Trophoblast cell (in vitro differentiated cells and primary cell): ENCODE measurements at regions not wholly inside any gene's neighbourhood (a gene's known extent, or its start where the extent isn't known, plus 50 kb on each side); places are given as distances from the start of the nearest gene placed in this dataset.
A peak's percentile ranks its signal among the peaks of the same experiment; 100 is the strongest.

ENCODE experiments used
- DNase-seq, 2 donors: peaks; one replicate each; pipeline ENCODE4 v3.0.0-alpha.2; 2016
- H2AFZ ChIP-seq: 2 replicates; pipeline ENCODE4 v1.6.1; 2013; ENCODE audit warnings: low read length, moderate library complexity, mild to moderate bottlenecking; ENCODE audit not compliant: insufficient read depth, poor library complexity
- H2AK5ac ChIP-seq: 2 replicates; pipeline ENCODE4 v1.6.1; 2013; ENCODE audit warnings: mild to moderate bottlenecking, low read length
- H2BK120ac ChIP-seq: 2 replicates; pipeline ENCODE4 v1.6.1; 2013; ENCODE audit warnings: low read length, mild to moderate bottlenecking, moderate library complexity; ENCODE audit not compliant: insufficient read depth, poor library complexity
- H2BK12ac ChIP-seq: 2 replicates; pipeline ENCODE4 v1.6.1; 2013; ENCODE audit warnings: mild to moderate bottlenecking, low read length, moderate library complexity
- H2BK5ac ChIP-seq: 2 replicates; pipeline ENCODE4 v1.6.1; 2013; ENCODE audit warnings: low read length, low read depth, moderate library complexity, mild to moderate bottlenecking; ENCODE audit not compliant: poor library complexity
- H3K14ac ChIP-seq: 2 replicates; pipeline ENCODE4 v1.6.1; 2013; ENCODE audit warnings: mild to moderate bottlenecking, low read length
- H3K18ac ChIP-seq: 2 replicates; pipeline ENCODE4 v1.6.1; 2013; ENCODE audit warnings: mild to moderate bottlenecking, low read length
- H3K23ac ChIP-seq: 2 replicates; pipeline ENCODE4 v1.6.1; 2013; ENCODE audit warnings: low read length
- H3K27ac ChIP-seq: 2 replicates; pipeline ENCODE4 v1.5.1; 2013; ENCODE audit warnings: low read depth, mild to moderate bottlenecking, inconsistent platforms, low read length, moderate library complexity
- H3K27me3 ChIP-seq: 2 replicates; pipeline ENCODE4 v1.6.1; 2013; ENCODE audit warnings: inconsistent platforms, mild to moderate bottlenecking, low read length, moderate library complexity; ENCODE audit not compliant: insufficient read depth
- H3K36me3 ChIP-seq, 2 experiments: 1 replicate in 1 of 2; 2 replicates in 1 of 2; pipeline ENCODE4 v1.6.1; 2013; ENCODE audit warnings: low read length in 2 of 2, mild to moderate bottlenecking in 2 of 2, moderate library complexity in 1 of 2; ENCODE audit not compliant: insufficient read depth in 2 of 2, control insufficient read depth in 1 of 2
- H3K4ac ChIP-seq: 2 replicates; pipeline ENCODE4 v1.6.1; 2013; ENCODE audit warnings: low read depth, mild to moderate bottlenecking, low read length, moderate library complexity
- H3K4me1 ChIP-seq, 2 experiments: 1 replicate in 1 of 2; 2 replicates in 1 of 2; pipeline ENCODE4 v1.6.1; 2013; ENCODE audit warnings: low read length in 2 of 2, mild to moderate bottlenecking in 2 of 2, moderate library complexity in 1 of 2; ENCODE audit not compliant: insufficient read depth in 2 of 2, control insufficient read depth in 1 of 2
- H3K4me2 ChIP-seq: 2 replicates; pipeline ENCODE4 v1.6.1; 2013; ENCODE audit warnings: inconsistent platforms, mild to moderate bottlenecking, low read length, moderate library complexity
- H3K4me3 ChIP-seq: 2 replicates; pipeline ENCODE4 v1.5.1; 2013; ENCODE audit warnings: mild to moderate bottlenecking, low read depth, low read length, inconsistent platforms
- H3K79me1 ChIP-seq: one replicate; pipeline ENCODE4 v1.6.1; 2013; ENCODE audit warnings: low read length
- H3K79me2 ChIP-seq: 2 replicates; pipeline ENCODE4 v1.6.1; 2013; ENCODE audit warnings: low read length, mild to moderate bottlenecking; ENCODE audit not compliant: control insufficient read depth, insufficient read depth, poor library complexity
- H3K9ac ChIP-seq: 2 replicates; pipeline ENCODE4 v1.6.1; 2013; ENCODE audit warnings: mild to moderate bottlenecking, low read length
- H3K9me3 ChIP-seq: 2 replicates; pipeline ENCODE4 v1.6.1; 2013; ENCODE audit warnings: low read depth, mild to moderate bottlenecking, control low read depth, inconsistent platforms, low read length; ENCODE audit not compliant: insufficient read depth
- H4K12ac ChIP-seq: 2 replicates; pipeline ENCODE4 v1.6.1; 2013; ENCODE audit warnings: low read depth, mild to moderate bottlenecking, low read length, moderate library complexity
- H4K8ac ChIP-seq: 2 replicates; pipeline ENCODE4 v1.6.1; 2013; ENCODE audit warnings: low read depth, mild to moderate bottlenecking, low read length, moderate library complexity
- H4K91ac ChIP-seq: one replicate; pipeline ENCODE4 v1.6.1; 2013; ENCODE audit warnings: low read depth, mild to moderate bottlenecking, low read length, moderate library complexity
- WGBS: extraction: QIAGEN DNeasy Blood & Tissue Kit; methylation state at CpG from one replicate; pipeline ENCODE4 v1.1.7; 2013; ENCODE audit warnings: missing lambda C conversion rate; ENCODE audit not compliant: insufficient read length, insufficient coverage; ENCODE audit errors: extremely low coverage; 5-methylcytosine and 5-hydroxymethylcytosine counted together

- Histone ChIP-seq H3K4me1 (peaks cover 0 to 3% of the 10 kb centered on the region in 2 experiments), H4K91ac (no peak overlapping the region), H3K4me3 (no peak overlapping the region), H2AFZ (no peak overlapping the region), H3K4me2 (no peak overlapping the region), H3K4ac (no peak overlapping the region), H4K8ac (no peak overlapping the region), H2BK5ac (no peak overlapping the region), H4K12ac (no peak overlapping the region), H3K18ac (no peak overlapping the region), H2BK120ac (no peak overlapping the region), H3K14ac (no peak overlapping the region), H3K79me2 (no peaks in the 10 kb centered on the region), H3K23ac (no peak overlapping the region), H2BK12ac (no peak overlapping the region), H3K79me1 (no peaks in the 10 kb centered on the region), H3K27ac (no peak overlapping the region), H3K9me3 (no peaks in the 10 kb centered on the region), H3K9ac (no peak overlapping the region), H2AK5ac (no peak overlapping the region), H3K27me3 (no peaks in the 10 kb centered on the region), H3K36me3 (no peaks in the 10 kb centered on the region)
- DNase-seq, result no peak
- WGBS, result no CpG with 5 or more reads among the region's 3 CpGs
Measured at GRCh38 chr6:135664527-135664926, 167.0 kb upstream of the AHI1 start.

- Histone ChIP-seq H3K4me1 (peaks cover 0 to 3% of the 10 kb centered on the region in 2 experiments), H3K4ac (no peak overlapping the region), H3K4me2 (no peak overlapping the region), H3K18ac (no peak overlapping the region), H2BK12ac (no peak overlapping the region), H3K79me2 (no peaks in the 10 kb centered on the region), H3K23ac (no peak overlapping the region), H3K9me3 (no peaks in the 10 kb centered on the region), H2AFZ (no peak overlapping the region), H2BK5ac (no peak overlapping the region), H4K12ac (no peak overlapping the region), H4K8ac (no peak overlapping the region), H2BK120ac (no peak overlapping the region), H4K91ac (no peak overlapping the region), H2AK5ac (no peak overlapping the region), H3K14ac (no peak overlapping the region), H3K36me3 (no peaks in the 10 kb centered on the region), H3K4me3 (no peak overlapping the region), H3K79me1 (no peaks in the 10 kb centered on the region), H3K9ac (no peak overlapping the region), H3K27ac (no peak overlapping the region), H3K27me3 (no peaks in the 10 kb centered on the region)
- WGBS, result no CpG with 5 or more reads among the region's 4 CpGs
- DNase-seq, result no peak
Measured at GRCh38 chr6:135665935-135666334, 168.4 kb upstream of the AHI1 start.

- Histone ChIP-seq H2BK5ac (no peak overlapping the region), H3K4ac (no peak overlapping the region), H3K27ac (no peak overlapping the region), H4K12ac (no peak overlapping the region), H3K9me3 (no peaks in the 10 kb centered on the region), H4K91ac (no peak overlapping the region), H2BK12ac (no peak overlapping the region), H3K4me2 (peak overlapping the region; percentile 29), H3K9ac (no peak overlapping the region), H3K14ac (no peak overlapping the region), H2BK120ac (no peak overlapping the region), H3K4me1 (peaks cover 0 to 3% of the 10 kb centered on the region in 2 experiments), H3K23ac (no peak overlapping the region), H3K18ac (no peak overlapping the region), H4K8ac (no peak overlapping the region), H3K36me3 (no peaks in the 10 kb centered on the region), H3K79me2 (no peaks in the 10 kb centered on the region), H3K79me1 (no peaks in the 10 kb centered on the region), H3K4me3 (no peak overlapping the region), H2AFZ (no peak overlapping the region), H3K27me3 (no peaks in the 10 kb centered on the region), H2AK5ac (no peak overlapping the region)
- WGBS, result no CpG with 5 or more reads among the region's 12 CpGs
- DNase-seq, result no peak
Measured at GRCh38 chr6:135667691-135668455, 170.3 kb upstream of the AHI1 start.

GRCh38 chr6:135672256-135672655 lies 174.7 kb upstream of the AHI1 start:
- no peak overlapping the region for H3K4me2 ChIP-seq
- no peaks in the 10 kb centered on the region for H3K79me2 ChIP-seq
- H3K79me1 ChIP-seq, result no peaks in the 10 kb centered on the region
- no peaks in the 10 kb centered on the region for H3K27me3 ChIP-seq
- H4K12ac ChIP-seq, result no peak overlapping the region
- H3K23ac ChIP-seq, result no peak overlapping the region
- no peak overlapping the region for H2AK5ac ChIP-seq
- H2BK120ac ChIP-seq, result no peak overlapping the region
- no peak overlapping the region for H2BK5ac ChIP-seq
- H3K36me3 ChIP-seq, result no peaks in the 10 kb centered on the region
- H3K18ac ChIP-seq, result no peak overlapping the region
- no peak overlapping the region for H4K8ac ChIP-seq
- no peak overlapping the region for H3K4me3 ChIP-seq
- H3K4ac ChIP-seq, result no peak overlapping the region
- no peak overlapping the region for H4K91ac ChIP-seq
- no peak overlapping the region for H3K27ac ChIP-seq
- H3K9ac ChIP-seq, result no peak overlapping the region
- WGBS, result no CpG with 5 or more reads among the region's 6 CpGs
- peaks cover 0 to 3% of the 10 kb centered on the region in 2 experiments for H3K4me1 ChIP-seq
- no peaks in the 10 kb centered on the region for H3K9me3 ChIP-seq
- no peak overlapping the region for H2AFZ ChIP-seq
- DNase-seq, result no peak
- no peak overlapping the region for H2BK12ac ChIP-seq
- no peak overlapping the region for H3K14ac ChIP-seq
